Tibial artery (tissue), 4 donors: ENCODE measurements at regions not wholly inside any gene's neighbourhood (a gene's known extent, or its start where the extent isn't known, plus 50 kb on each side); places are given as distances from the start of the nearest gene placed in this dataset.

Experiments
- DNase-seq, 2 donors: peaks; one replicate each; pipeline ENCODE4 v3.0.0-alpha.2; 2019
- H3K27ac ChIP-seq, 2 donors: fragments of 200-600 bp; sonication (generic) in 1 of 2; 1 replicate in 1 of 2; 2 replicates in 1 of 2; pipeline ENCODE4 v1.5.1; 2018 to 2019; ENCODE audit warnings: mild to moderate bottlenecking in 1 of 2
- H3K27me3 ChIP-seq, 2 donors: fragments of 200-600 bp; sonication (generic) in 1 of 2; one replicate each; pipeline versions ENCODE4 v1.5.1 to v1.6.0; 2016 to 2019
- H3K36me3 ChIP-seq, 3 donors: fragments of 200-600 bp; sonication (generic) in 2 of 3; one replicate each; pipeline ENCODE4 v1.5.1; 2016 to 2019; ENCODE audit warnings: mild to moderate bottlenecking in 2 of 3
- H3K4me1 ChIP-seq, 4 donors: fragments of 200-600 bp; sonication (generic) in 2 of 4; 1 replicate in 3 of 4; 2 replicates in 1 of 4; pipeline ENCODE4 v1.5.1; 2016 to 2019
- H3K4me3 ChIP-seq, 2 donors: fragments of 200-600 bp; sonication (generic) in 1 of 2; 1 replicate in 1 of 2; 2 replicates in 1 of 2; pipeline ENCODE4 v1.5.1; 2018 to 2019; ENCODE audit warnings: mild to moderate bottlenecking in 2 of 2
- H3K9me3 ChIP-seq, 3 donors: fragments of 200-600 bp; sonication (generic) in 1 of 3; one replicate each; pipeline ENCODE4 v1.5.1; 2016 to 2019
- intact Hi-C: fragments of 100-400 bp; cut with DNase I; formaldehyde crosslinking; loops from one replicate; pipeline ENCODE4 v1.15.0; 2023; ENCODE audit warnings: low total_unique reads
- TF ChIP-seq, protein P1 (sequence below), 2 experiments: fragments of 200-600 bp in 1 of 2; fragments of 450-650 bp in 1 of 2; IDR thresholded peaks; one replicate each; pipeline ENCODE4 v1.5.1; 2017 to 2019; ENCODE audit warnings: antibody characterized with exemption in 2 of 2, mild to moderate bottlenecking in 1 of 2, moderate library complexity in 1 of 2

DNA sequence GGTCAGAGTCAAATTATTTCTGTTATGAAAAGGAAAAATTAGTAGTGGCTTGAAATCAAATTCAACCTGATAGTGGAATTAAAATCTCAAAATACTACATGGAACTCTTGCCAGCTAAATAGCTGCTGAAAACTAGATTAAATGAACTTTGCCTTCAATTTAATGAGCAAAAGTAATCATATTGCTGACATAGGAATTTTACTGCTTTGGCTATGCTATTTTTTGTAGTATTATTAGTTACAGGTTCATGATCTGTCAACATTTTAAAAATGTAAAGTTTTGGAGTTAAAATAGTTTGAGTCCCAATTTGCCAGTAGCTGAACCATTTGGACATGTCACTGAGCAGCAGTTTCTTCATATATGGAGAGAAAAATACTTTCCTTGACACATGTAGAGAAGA lies 81.4 kb downstream of the RERGL start:
- intact Hi-C loops, result no loop called here
- Histone ChIP-seq H3K4me3 (no peak overlapping the region), H3K27me3 (no peaks in the 10 kb centered on the region), H3K36me3 (no peaks in the 10 kb centered on the region), H3K9me3 (no peaks in the 10 kb centered on the region), H3K27ac (no peak overlapping the region), H3K4me1 (peaks cover 0 to 9% (median 0%) of the 10 kb centered on the region in 4 donors)
- DNase-seq, result no peak
- TF ChIP-seq, protein P1, sequence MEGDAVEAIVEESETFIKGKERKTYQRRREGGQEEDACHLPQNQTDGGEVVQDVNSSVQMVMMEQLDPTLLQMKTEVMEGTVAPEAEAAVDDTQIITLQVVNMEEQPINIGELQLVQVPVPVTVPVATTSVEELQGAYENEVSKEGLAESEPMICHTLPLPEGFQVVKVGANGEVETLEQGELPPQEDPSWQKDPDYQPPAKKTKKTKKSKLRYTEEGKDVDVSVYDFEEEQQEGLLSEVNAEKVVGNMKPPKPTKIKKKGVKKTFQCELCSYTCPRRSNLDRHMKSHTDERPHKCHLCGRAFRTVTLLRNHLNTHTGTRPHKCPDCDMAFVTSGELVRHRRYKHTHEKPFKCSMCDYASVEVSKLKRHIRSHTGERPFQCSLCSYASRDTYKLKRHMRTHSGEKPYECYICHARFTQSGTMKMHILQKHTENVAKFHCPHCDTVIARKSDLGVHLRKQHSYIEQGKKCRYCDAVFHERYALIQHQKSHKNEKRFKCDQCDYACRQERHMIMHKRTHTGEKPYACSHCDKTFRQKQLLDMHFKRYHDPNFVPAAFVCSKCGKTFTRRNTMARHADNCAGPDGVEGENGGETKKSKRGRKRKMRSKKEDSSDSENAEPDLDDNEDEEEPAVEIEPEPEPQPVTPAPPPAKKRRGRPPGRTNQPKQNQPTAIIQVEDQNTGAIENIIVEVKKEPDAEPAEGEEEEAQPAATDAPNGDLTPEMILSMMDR (IDR thresholded peaks at IDR 0.05), result no peak

DNA sequence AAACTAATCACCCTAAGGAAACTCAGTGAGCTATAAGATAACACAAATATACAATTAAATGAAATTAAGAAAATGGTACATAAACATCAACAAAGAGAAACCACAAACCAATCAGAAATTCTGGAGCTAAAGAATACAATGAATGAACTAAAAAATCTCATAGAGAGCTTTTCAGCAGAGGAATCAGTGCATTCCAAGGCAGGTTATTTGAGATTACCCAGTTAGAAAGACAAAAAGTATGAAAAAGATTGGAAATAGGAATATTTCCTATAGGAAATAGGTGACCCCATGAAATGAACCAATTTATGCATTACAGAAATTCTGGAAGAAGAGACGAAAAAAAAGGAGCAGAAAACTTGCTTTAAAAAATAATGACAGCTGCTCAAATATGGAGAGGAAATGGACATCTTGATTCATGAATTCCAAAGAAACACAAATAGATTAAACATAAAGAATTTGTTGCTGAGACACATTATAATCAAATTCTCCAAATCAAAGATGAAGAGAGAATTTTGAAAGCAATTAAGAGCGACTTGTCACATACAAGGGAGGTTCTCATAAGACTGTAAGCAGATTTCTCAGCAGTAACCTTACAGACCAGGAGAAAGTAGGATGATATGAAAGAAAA lies 90.7 kb downstream of the RERGL start:
- TF ChIP-seq, protein P1 (IDR thresholded peaks at IDR 0.05), result no peak
- Histone ChIP-seq H3K27ac (no peak overlapping the region), H3K27me3 (no peaks in the 10 kb centered on the region), H3K4me3 (no peak overlapping the region), H3K4me1 (no peaks in the 10 kb centered on the region), H3K9me3 (peaks cover 0 to 22% (median 21%) of the 10 kb centered on the region in 3 donors), H3K36me3 (no peaks in the 10 kb centered on the region)
- intact Hi-C loops, result no loop called here
- DNase-seq, result no peak

- Histone ChIP-seq H3K4me3 (no peak overlapping the region), H3K27ac (no peak overlapping the region), H3K4me1 (no peaks in the 10 kb centered on the region), H3K27me3 (no peaks in the 10 kb centered on the region), H3K36me3 (no peaks in the 10 kb centered on the region), H3K9me3 (no peaks in the 10 kb centered on the region)
- DNase-seq, result no peak
- TF ChIP-seq, protein P1 (IDR thresholded peaks at IDR 0.05), result peak; percentile 46 to 61
- intact Hi-C loops, result no loop called here
These were observed 97.9 kb downstream of the RERGL start for GRCh38 chr12:17992002-17992656.

GRCh38 chr12:17982556-17982955 lies 107.4 kb downstream of the RERGL start:
- Histone ChIP-seq H3K27me3 (no peaks in the 10 kb centered on the region), H3K4me3 (no peak overlapping the region), H3K27ac (no peak overlapping the region), H3K36me3 (no peaks in the 10 kb centered on the region), H3K4me1 (no peaks in the 10 kb centered on the region), H3K9me3 (no peaks in the 10 kb centered on the region)
- intact Hi-C loops, result no loop called here
- TF ChIP-seq, protein P1 (IDR thresholded peaks at IDR 0.05), result no peak
- no peak for DNase-seq

DNA sequence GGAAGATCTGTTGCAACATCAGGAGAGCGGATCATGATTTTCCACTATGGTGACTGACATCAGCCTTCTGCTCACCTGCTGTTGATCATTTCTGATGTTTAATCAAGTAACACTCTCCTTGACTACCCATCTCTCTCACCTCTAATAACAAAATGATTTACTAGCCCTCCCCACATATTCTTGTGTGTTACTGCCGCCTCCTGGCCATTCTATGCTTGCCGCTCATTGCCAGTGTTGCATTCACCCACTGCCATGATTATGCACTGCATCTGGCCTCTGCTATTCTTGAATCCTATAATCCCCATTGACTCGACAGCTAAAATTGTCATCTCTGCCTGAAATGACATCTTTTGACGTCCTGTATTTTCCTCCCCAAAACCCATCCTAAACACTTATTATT lies 113.8 kb downstream of the RERGL start:
- no peak for DNase-seq
- Histone ChIP-seq H3K9me3 (no peaks in the 10 kb centered on the region), H3K4me1 (no peaks in the 10 kb centered on the region), H3K27ac (no peak overlapping the region), H3K4me3 (no peak overlapping the region), H3K27me3 (no peaks in the 10 kb centered on the region), H3K36me3 (no peaks in the 10 kb centered on the region)
- intact Hi-C loops, result no loop called here
- TF ChIP-seq, protein P1 (IDR thresholded peaks at IDR 0.05), result no peak
